Neural cell (in vitro differentiated cells): ENCODE measurements at regions not wholly inside any gene's neighbourhood (a gene's known extent, or its start where the extent isn't known, plus 50 kb on each side); places are given as distances from the start of the nearest gene placed in this dataset.

Source experiments
- EP300 ChIP-seq: fragments of 450-650 bp; conservative IDR thresholded peaks from 2 replicates; pipeline ENCODE4 v1.6.1; 2014; ENCODE audit warnings: antibody characterized with exemption, mild to moderate bottlenecking, moderate library complexity; ENCODE audit not compliant: poor library complexity, severe bottlenecking
- TF ChIP-seq, protein P1 (sequence below): fragments of 450-650 bp; IDR thresholded peaks from 2 replicates; pipeline ENCODE4 v1.5.1; 2014; ENCODE audit warnings: antibody characterized with exemption, mild to moderate bottlenecking, moderate library complexity; ENCODE audit not compliant: poor library complexity, severe bottlenecking

DNA sequence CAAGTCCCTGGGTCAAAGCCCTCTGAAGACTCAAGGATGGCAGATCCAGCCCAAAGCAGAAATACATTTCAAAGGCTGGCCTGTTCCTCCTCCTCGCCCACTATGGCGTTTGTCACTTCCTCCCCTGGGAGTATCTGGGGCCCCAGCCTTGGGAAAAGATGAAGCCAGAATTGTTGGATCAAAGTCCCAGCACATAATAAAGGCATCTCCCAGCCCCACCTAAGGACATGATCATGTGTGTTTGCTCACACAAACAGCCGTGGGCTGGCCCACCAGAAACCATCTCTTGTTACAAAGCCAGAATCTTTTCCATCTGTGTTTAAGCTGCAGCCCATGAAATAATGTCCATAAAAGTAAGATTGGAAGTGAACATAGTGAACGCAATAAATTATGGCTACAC, 50.1 kb upstream of the HAAO start:
- TF ChIP-seq, protein P1, sequence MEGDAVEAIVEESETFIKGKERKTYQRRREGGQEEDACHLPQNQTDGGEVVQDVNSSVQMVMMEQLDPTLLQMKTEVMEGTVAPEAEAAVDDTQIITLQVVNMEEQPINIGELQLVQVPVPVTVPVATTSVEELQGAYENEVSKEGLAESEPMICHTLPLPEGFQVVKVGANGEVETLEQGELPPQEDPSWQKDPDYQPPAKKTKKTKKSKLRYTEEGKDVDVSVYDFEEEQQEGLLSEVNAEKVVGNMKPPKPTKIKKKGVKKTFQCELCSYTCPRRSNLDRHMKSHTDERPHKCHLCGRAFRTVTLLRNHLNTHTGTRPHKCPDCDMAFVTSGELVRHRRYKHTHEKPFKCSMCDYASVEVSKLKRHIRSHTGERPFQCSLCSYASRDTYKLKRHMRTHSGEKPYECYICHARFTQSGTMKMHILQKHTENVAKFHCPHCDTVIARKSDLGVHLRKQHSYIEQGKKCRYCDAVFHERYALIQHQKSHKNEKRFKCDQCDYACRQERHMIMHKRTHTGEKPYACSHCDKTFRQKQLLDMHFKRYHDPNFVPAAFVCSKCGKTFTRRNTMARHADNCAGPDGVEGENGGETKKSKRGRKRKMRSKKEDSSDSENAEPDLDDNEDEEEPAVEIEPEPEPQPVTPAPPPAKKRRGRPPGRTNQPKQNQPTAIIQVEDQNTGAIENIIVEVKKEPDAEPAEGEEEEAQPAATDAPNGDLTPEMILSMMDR: no peak
- no peak for TF ChIP-seq EP300
